IPS DF 4.7 (cell line): ENCODE measurements at regions not wholly inside any gene's neighbourhood (a gene's known extent, or its start where the extent isn't known, plus 50 kb on each side); places are given as distances from the start of the nearest gene placed in this dataset.

ENCODE experiments used
- DNase-seq: peaks from one replicate; pipeline ENCODE4 v3.0.0-alpha.2; 2013; ENCODE audit warnings: low spot score; ENCODE audit errors: extremely low read depth

DNA sequence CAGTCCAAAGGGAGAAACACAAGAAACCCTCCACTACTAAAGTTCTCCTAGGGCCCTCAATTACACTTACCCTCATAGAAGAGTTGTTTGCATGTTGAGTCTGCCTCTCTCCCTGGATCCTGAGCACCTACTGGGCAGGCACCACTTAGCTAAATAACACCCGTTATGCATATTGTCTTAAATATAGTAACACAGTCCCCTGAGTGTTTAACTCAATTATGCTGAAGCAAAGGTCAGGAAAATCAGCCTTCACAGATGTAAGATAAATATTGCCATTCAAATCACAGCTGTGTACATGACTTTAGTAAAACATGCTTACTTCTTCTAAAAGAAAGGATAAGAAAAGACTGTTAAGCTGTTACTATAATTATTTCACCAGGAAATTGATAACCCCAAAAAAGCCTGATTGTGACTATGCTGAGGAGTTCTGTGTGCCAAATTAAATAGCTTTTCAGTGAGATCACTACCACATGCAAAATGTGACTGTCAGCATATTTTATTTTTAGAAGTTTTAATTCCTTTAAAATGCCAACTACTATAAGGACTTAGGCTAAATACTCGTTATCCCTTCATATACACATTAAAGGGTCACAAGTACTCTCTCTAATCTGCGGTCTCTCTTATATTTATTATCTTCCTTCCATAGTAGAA is 733.9 kb upstream of the PHF14 start:
- DNase-seq = no peak

DNA sequence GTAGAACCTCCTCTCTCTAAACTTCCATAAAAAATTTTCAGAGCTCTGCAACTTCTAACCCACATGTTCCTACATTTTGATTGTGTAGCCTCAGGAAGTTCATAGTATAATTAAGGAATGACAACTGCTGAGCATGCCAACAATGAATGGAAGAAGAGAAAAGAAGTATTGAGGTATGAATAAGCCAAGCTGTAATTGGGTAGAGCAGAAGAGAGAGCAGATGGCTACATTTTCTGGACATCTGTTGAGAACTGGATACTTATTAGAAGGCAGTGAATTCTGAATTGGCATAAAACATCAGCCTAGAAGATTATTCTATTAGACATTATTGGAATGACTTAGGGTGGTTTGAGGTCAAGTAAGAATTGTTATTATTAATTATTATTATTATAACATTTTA is 728.3 kb upstream of the PHF14 start:
- no peak for DNase-seq

DNA sequence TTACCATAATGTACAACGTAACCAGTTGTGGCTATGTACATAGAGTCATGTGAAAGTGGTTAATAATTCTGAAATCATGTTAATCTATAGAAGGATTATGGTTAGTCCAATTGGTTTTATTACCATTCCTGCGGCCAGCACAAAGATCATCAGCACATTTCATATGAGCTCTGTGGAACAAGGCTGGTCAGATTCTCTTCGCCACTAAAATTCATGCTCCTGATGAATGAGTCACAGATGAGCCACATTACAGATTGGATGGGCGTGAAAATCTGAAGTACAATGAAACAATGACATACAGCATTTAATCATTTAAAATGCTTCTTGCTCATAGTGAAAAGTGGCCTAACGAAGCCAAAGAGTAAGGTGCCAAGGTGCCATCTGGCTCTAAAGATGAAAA is 716.2 kb upstream of the PHF14 start:
- no peak for DNase-seq

DNA sequence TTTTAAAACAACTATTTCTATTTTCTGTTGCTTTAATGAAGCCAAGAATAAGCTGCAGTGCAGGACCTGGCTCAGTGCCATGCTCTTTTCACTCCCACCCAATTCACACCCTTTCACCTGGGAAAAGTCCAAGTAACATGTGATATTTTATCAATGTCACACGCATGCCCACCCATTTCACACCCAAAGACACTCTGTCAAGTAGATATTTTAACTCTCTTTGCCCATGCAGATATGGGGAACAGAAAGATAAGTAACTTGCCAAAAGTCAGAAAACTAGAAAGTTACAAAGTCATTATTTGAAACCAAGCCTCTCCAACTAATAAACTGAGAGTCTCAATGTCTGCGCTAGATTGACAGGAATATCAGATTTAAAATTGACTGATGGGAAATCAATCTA is 706.7 kb upstream of the PHF14 start:
- DNase-seq = no peak

DNA sequence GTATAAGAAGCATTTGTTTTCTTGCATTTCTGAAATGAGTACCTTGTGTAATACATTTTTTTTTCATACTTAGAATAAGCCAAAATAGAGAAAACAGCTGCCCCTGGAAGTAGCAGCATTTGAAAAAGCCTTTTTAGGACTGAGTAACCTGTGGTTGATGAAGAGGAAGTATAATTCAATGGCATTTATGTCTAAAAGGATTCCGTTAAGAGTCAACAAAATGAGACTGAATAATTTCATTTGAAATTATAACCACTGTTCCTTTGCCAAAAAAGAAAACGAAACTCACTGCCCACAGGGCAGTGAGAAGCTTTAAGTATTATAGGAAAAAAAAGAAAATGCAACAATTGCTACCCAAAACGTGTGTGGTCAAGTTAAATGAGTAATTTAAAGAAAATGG is 705.6 kb upstream of the PHF14 start:
- DNase-seq = no peak

DNA sequence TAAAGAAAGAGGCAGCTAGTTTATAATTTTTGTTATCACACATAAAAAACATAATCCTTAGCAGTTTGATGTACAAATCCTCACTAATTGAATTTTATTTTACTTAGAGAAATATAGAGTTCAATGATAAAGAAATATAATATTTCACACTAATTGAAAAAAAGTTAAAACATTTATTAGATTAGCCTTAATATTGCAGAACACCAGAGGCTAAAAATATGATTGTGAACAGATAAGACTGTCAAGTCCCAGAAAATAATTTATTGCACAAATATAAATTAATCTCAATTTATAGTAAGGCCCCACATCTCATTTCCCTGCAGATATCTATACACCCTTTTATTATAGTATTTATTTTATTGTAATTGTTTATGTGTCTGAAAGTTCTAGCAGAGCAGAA is 690.8 kb upstream of the PHF14 start:
- DNase-seq = no peak

DNA sequence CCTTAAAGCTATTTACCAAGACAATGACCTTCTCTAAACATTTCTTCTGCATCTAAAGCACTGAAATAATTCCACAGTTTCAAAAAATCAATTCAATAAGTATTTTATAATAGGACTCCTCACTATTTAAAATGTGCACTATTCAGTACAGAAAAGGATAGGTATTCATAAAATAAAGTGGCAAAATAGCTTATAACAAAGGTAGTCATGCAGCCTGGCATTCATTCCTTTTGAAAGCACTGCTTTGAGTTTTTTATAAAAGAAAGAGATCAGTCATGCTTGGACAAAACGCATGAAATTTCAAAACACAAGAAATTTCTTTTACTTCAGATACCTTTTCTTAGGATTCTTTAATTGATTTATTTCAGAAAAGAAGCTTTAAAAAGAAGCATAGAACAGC is 689.7 kb upstream of the PHF14 start:
- no peak for DNase-seq

DNA sequence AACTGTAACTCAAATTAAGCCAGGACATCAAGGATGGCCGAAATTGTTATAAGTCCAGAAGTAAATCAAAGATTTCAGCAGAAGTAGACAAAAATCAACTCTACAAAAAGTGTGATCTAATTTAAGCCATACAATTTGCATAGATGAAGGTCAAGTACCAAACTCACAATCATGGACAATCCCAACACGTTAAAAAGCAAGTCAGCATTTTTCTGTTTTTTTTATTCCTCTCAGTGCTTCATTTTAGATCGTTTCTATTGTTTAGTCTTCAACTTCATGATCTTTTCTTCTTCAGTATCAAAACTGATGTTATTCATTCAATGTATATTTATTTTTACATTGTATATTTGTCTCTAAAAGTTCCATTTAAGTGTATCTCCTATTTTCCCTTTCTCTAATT is 674.3 kb upstream of the PHF14 start:
- no peak for DNase-seq

DNA sequence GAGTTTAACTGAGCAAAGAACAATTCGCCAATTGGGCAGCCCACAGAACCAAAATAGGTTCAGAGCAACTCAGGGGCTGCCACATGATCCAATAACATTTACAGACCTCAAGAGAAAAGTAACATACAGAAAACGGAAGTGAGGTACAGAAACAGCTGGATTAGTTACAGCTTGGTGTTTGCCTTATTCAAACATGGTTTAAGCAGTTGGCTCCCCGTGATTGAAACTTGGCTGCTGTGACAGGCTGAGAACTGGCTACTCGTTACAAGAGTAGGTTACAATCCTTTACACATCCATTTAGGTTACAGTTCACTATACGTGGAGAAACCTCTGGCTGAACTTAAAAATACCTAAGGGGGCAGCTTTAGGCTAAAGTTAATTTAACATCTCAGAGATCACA is 673.1 kb upstream of the PHF14 start:
- DNase-seq = no peak

DNA sequence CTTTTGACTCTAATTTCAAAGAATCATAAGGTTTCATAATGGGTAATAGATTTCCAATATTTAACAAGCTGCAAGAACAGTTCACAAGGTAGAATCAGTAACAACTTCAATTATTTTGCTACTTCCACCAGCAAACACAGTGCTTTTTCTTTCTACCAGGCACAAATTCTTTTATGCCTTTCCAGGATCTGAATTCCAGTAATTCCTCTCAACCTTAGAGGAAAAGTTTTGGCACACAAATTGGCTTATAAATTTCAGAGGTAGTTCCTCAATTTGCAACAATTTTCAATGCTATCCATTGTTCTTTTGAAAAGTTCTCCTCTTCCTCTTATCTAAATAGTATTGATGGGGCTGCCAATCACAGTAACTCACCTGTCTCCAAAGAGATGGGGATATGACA is 665.4 kb upstream of the PHF14 start:
- no peak for DNase-seq

DNA sequence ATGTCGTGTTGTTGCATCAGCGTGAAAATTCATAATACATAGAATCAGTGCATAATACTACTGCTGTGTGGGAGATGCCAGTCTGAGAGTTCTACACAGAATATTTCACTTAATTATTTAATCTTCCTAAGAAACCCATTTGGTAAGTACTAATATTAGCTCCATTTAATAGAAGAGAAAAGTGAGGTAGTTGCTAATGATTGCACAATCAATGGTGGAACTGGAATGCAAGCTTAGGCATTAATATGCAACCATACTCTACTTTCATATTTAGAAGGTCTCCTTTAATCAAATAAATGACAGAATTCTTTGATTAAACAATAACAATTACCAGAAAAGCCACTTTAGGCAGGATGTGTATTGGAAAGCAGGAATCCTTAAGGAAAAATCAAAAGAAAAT is 660.7 kb upstream of the PHF14 start:
- no peak for DNase-seq

DNA sequence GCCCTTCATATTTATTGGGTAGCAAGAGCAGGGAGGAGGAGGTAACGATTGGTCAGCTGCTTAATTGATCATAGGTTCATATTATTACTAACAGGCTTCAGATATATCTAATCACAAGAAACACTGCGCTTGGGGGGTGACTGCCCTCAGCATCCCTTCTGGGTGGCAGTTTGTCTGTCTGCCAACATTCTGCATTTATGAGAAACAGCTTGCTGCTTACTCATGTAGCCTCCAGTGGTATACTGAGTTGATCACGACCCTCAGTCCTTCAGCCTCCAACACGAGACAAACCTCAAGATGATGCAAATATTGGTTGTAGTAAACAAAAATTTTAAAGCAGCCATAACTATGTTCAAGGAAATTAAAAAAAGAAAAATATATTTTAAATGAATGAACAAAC is 657.8 kb upstream of the PHF14 start:
- DNase-seq = no peak

DNA sequence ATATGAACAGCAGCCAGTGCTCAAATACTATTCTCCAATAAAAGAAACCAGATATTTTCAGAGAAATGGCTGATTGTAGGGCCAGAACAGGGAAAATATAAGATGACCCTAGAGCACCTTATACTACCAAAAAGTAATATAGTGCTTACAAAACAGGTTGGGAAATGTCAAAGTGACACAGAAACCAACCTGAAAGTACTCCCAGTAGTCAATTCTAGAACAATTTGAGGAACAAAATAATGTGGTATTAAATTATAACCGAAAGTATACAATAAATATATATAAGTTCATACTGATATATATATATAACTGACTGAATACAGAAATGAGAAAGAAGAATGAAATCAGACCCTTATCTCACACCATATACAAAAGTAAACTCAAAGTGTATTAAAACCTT is 657.2 kb upstream of the PHF14 start:
- no peak for DNase-seq

DNA sequence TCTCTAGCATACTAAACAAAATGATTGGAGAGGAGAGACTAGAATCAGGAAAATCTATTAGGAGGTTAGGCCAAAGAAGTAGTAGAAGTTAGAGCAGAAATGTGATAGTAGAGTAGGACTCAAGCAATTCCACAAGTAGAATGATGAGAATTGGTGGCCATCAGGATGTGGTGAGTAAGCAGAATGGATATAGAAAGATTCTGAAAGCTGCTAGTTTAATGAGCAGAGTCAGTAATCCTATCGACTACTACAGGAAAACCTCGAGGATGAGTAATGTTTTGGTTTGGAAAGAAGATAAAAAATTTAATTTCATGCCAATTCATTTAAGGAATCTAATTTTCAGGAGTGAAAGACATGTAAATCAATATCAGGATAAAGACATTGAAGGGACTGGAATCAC is 648.3 kb upstream of the PHF14 start:
- DNase-seq = no peak

DNA sequence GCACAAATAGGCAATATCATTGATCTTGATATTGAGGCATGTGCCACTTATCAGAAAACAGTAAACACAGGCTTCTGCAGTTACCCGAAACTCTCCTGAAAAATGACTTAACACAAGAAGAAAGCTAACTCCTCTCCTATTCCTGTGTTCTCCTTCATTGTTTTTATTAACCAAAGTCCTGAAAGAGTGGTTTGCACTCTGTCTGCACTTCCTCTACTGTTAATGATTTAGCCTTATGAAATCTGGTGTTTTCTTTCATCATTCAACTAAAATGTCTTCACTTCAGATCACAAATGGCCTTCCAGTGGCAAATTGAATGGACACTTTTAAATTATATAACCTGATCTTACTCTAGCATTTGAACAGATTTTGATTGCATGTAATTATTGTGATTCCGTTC is 630.6 kb upstream of the PHF14 start:
- DNase-seq = no peak

DNA sequence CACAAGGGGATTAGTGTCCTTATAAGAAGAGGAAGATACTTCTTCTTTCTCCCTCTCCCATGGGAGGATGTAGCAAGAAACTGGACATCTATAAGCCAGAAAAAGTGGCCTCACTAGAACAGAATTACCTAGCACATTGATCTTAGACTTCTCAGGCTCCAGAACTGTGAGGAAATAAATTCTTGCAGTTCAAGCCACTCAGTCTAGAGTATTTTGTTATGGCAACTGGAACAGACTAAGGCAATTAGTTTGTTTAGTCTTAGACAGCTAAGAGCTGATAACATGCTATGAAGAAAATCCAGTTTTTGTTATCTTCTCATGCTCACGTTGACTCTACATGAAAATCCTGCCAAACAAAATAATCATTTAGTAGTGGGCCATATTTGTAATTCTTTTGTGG is 627.6 kb upstream of the PHF14 start:
- DNase-seq = no peak

DNA sequence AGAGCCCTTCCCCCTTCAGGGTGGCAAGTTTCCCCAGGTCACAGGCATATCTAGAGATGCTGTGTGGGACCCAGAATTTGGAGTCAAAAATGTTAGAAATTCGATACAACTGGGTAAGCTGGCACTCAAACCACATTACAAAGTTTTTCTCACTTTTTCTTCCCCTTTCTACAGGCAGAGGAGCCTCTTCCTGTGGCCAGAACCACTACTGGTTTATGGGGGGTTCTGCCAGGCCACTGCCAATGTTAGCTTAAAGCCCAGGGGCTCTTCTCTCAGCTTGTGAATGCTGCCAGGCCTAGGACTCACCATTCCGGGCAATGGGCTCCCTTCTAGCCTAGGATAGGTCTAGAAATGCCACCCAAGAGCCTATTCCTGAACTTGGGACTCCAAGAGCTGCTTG is 617.9 kb upstream of the PHF14 start:
- no peak for DNase-seq

DNA sequence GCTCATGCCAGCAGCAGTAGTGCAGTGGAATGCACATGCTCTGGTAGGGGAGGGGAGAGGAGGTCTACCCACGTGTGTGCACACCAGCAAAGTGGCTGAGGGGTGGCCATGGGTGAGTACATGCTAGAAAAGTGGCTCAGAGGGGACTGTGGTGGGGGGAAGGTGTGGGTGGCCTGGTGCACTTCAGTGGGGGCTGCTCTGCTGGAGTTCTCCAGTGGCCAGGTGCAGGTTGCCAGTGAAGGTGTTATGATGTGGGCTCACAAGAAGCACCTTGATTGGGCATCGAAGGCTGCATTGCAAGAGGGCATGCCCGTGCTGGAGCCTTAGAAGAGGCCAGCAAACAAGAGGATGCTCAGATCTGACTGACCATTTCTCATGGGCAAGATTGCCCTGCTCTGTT is 613.6 kb upstream of the PHF14 start:
- no peak for DNase-seq

DNA sequence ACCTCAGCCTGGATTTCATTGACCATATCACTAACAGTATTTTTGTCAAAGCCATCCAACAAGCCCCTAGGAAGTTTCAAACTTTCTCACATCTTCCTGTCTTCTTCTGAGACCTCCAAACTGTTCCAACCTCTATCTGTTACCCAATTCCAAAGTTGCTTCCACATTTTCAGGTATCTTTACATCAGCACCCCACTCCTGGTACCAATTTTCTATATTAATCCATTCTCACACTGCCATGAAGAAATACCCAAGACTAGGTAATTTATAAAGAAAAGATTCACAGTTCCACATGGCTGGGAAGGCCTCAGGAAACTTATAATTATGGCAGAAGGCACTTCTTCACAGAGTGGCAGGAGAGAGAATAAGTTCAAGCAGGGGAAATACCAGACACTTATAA is 571.9 kb upstream of the PHF14 start:
- DNase-seq = no peak

DNA sequence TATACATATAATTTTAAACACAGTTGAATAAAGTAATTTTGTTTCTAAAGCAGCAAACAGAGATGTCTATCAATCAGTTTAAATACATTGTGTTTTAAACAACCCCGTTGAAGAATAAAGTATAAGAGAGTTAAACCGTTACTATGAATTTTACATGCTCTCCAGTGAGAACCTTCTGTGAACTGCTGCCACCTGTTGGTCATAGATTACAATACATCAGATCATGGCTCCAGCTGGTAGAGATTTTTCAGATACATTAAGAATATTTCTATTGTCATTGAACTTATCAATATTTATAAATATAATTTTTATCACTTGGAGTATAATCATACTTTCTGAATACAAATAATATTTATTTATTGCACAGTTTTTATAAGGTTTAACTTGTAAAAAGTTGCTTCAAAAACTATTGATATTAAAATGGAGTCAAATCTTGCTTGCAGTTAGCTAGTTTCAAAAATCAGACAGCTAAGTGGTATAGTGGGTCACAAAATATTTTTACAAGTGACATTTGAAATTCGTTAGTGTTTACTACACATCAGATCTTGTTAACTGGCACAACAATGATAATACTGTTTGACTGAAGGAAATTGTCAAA is 561.2 kb upstream of the PHF14 start:
- DNase-seq = no peak

DNA sequence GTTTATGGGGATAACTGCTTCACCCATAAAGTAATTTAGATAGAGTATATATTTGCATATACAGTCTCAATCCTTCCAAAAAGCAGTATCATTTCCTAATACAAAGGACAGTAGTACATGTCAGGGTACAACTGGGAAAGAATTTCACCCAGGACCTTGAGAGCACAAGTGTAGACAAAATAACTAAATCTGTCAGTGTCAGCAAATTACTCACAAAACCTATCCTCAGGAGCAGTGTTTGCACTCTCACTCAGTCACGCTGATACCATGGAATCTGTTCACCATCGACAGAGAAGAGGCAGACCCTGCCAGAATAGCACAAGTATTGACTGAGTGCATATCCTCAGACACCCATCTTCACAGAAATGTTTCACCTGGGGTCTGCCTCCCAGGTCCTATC is 554.7 kb upstream of the PHF14 start:
- DNase-seq = no peak

DNA sequence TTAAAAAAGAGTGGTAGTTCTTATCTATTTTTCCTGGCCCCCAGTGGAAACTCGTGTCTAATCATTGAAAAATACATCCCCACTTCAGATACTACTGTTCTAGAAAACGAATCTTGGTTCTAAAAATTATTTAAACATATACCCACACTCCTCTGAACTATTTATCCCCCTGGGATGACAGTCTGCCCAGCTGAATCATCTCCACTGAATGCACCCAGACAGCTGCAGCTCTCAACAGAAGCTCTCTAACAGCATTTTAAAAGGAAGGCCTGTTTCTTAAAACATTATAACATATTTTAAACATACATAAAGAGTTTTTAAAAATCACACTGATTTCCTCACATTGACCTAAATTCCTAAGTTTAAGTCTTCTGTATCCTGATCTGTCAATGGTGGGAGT is 544.6 kb upstream of the PHF14 start:
- DNase-seq = no peak

DNA sequence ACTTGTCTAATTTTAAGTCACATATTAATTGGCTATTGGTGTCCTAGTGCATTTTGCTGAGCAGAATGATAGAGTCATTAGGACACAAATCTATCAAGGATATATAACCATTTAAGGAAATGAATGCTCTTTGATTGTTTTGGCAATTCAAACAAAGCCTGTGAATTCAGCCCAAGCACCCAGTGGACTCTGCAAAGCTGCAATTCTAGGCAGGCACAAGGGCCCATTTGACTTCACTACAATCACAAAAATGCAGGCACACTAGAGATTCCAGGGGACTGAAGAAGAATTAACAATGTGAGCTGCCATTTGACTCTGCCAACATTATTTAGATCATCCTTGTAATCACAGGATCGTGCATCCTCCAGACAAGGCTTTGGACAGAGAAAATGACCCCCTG is 544.2 kb upstream of the PHF14 start:
- no peak for DNase-seq

DNA sequence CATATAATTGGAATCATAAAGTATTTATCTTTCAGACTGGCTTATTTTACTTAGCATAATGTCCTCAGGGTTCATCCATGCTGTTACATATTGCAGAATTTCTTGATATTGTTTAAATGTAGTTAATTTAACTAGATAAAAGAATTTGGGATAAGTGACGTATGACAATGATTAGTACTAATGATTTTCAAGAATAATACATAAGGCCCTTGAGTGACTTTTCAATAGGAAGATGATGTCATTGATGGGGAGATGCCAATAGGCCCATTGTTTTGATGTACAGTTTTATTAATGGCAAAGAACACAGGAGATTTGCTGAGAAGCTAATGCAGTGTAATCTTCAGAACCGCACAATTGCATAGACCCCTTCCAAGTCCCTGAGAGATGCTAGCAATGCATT is 537.4 kb upstream of the PHF14 start:
- no peak for DNase-seq
